GM23338 (cell line): ENCODE measurements at regions not wholly inside any gene's neighbourhood (a gene's known extent, or its start where the extent isn't known, plus 50 kb on each side); places are given as distances from the start of the nearest gene placed in this dataset.

Source experiments
- ATAC-seq: fragments of 200-7000 bp; cut with Tn5 transposase; 3 replicates; pipeline ENCODE4 v1.9.1; 2020
- DNase-seq: peaks from one replicate; pipeline ENCODE4 v3.0.0-alpha.2; 2015; ENCODE audit warnings: low spot score
- H2AFZ ChIP-seq: fragments of 200-600 bp; sonication (generic); 2 replicates; pipeline ENCODE4 v1.8.0; 2016; ENCODE audit warnings: antibody characterized with exemption, mild to moderate bottlenecking, moderate library complexity
- H3F3A ChIP-seq: fragments of 200-600 bp; sonication (generic); replicated peaks from 2 replicates; pipeline ENCODE4 v1.8.0; 2017; ENCODE audit warnings: antibody characterized with exemption, mixed run types, low read depth
- H3K27ac ChIP-seq: fragments of 200-600 bp; sonication (generic); 2 replicates; pipeline ENCODE4 v1.6.1; 2016; ENCODE audit warnings: low read depth
- H3K27me3 ChIP-seq: fragments of 200-600 bp; sonication (generic); 2 replicates; pipeline ENCODE4 v1.8.0; 2016; ENCODE audit warnings: mild to moderate bottlenecking, mixed run types, moderate library complexity; ENCODE audit not compliant: insufficient read depth
- H3K36me3 ChIP-seq: fragments of 200-600 bp; sonication (generic); 2 replicates; pipeline ENCODE4 v1.8.0; 2016; ENCODE audit warnings: mild to moderate bottlenecking; ENCODE audit not compliant: insufficient read depth
- H3K4me1 ChIP-seq: fragments of 200-600 bp; sonication (generic); 2 replicates; pipeline ENCODE4 v1.8.0; 2016; ENCODE audit warnings: mild to moderate bottlenecking, moderate library complexity; ENCODE audit not compliant: insufficient read depth
- H3K4me2 ChIP-seq: fragments of 200-600 bp; sonication (generic); 2 replicates; pipeline ENCODE4 v1.7.1; 2017; ENCODE audit warnings: mixed run types
- H3K4me3 ChIP-seq: fragments of 200-600 bp; sonication (generic); 2 replicates; pipeline ENCODE4 v1.6.1; 2016; ENCODE audit warnings: mixed run types
- H3K79me2 ChIP-seq: fragments of 200-600 bp; sonication (generic); replicated peaks from 2 replicates; pipeline ENCODE4 v1.8.0; 2017; ENCODE audit warnings: mild to moderate bottlenecking; ENCODE audit not compliant: insufficient read depth
- H3K9me2 ChIP-seq: fragments of 200-600 bp; sonication (generic); 2 replicates; pipeline ENCODE4 v1.8.0; 2017; ENCODE audit not compliant: insufficient read depth
- H4K20me1 ChIP-seq: fragments of 200-600 bp; sonication (generic); replicated peaks from 2 replicates; pipeline ENCODE4 v1.8.0; 2017; ENCODE audit warnings: mild to moderate bottlenecking; ENCODE audit not compliant: insufficient read depth
- H3K27ac Mint-ChIP-seq: 2 replicates; pipeline ENCODE4 v1.8.0; 2020; ENCODE audit warnings: inconsistent platforms, mild to moderate bottlenecking, moderate library complexity, mixed read lengths
- H3K27me3 Mint-ChIP-seq: 3 replicates; pipeline ENCODE4 v1.8.0; 2022; ENCODE audit warnings: low read depth, mild to moderate bottlenecking, moderate library complexity, mixed read lengths, inconsistent platforms; ENCODE audit not compliant: insufficient read depth, poor library complexity
- H3K36me3 Mint-ChIP-seq: 3 replicates; pipeline ENCODE4 v1.8.0; 2021; ENCODE audit warnings: low read depth, mild to moderate bottlenecking, inconsistent platforms, moderate library complexity, mixed read lengths
- H3K4me1 Mint-ChIP-seq: 3 replicates; pipeline ENCODE4 v1.8.0; 2020; ENCODE audit warnings: mild to moderate bottlenecking, inconsistent platforms, mixed read lengths
- H3K4me3 Mint-ChIP-seq: 3 replicates; pipeline ENCODE4 v1.8.0; 2021; ENCODE audit warnings: moderate library complexity, mild to moderate bottlenecking, inconsistent platforms, mixed read lengths
- H3K9me3 Mint-ChIP-seq: 3 replicates; pipeline ENCODE4 v1.8.0; 2020; ENCODE audit warnings: moderate library complexity, mild to moderate bottlenecking, inconsistent platforms, mixed read lengths
- CREB1 ChIP-seq: fragments of 250-450 bp; sonication (Bioruptor Pico); IDR thresholded peaks from 2 replicates; pipeline ENCODE4 v1.5.0; 2020; ENCODE audit warnings: low read depth, mild to moderate bottlenecking, moderate library complexity
- EZH2 ChIP-seq: fragments of 200-600 bp; sonication (generic); IDR thresholded peaks from one replicate; pipeline ENCODE4 v1.8.0; 2017; ENCODE audit warnings: antibody characterized with exemption, mild to moderate bottlenecking, low read depth; ENCODE audit not compliant: unreplicated experiment
- EZH2phosphoT487 ChIP-seq: fragments of 200-600 bp; sonication (generic); IDR thresholded peaks from one replicate; pipeline ENCODE4 v1.8.1; 2018; ENCODE audit warnings: antibody characterized with exemption; ENCODE audit not compliant: unreplicated experiment
- JUNB ChIP-seq: IDR thresholded peaks from one replicate; pipeline ENCODE4 v1.6.1; 2016; ENCODE audit warnings: antibody characterized with exemption; ENCODE audit not compliant: unreplicated experiment
- NANOG ChIP-seq: IDR thresholded peaks from 2 replicates; pipeline ENCODE4 v1.6.1; 2016; ENCODE audit warnings: antibody characterized with exemption, borderline replicate concordance
- POLR2AphosphoS5 ChIP-seq: IDR thresholded peaks from 2 replicates; pipeline ENCODE4 v1.6.1; 2016; ENCODE audit warnings: antibody characterized with exemption, low read depth
- STAT1 ChIP-seq: IDR thresholded peaks from one replicate; pipeline ENCODE4 v1.6.1; 2016; ENCODE audit warnings: antibody characterized with exemption; ENCODE audit not compliant: unreplicated experiment
- ZNF114 ChIP-seq: fragments of 250-450 bp; sonication (Bioruptor Pico); IDR thresholded peaks from 2 replicates; pipeline ENCODE4 v1.5.0; 2020; ENCODE audit warnings: mild to moderate bottlenecking, moderate library complexity
- ZNF331 ChIP-seq: fragments of 250-450 bp; sonication (Bioruptor Pico); IDR thresholded peaks from 2 replicates; pipeline ENCODE4 v1.5.0; 2020; ENCODE audit warnings: low read depth, mild to moderate bottlenecking, moderate library complexity
- TF ChIP-seq, protein P1 (sequence below): IDR thresholded peaks from 2 replicates; pipeline ENCODE4 v1.6.1; 2016; ENCODE audit warnings: antibody characterized with exemption
- TF ChIP-seq, protein P2 (sequence below), 2 experiments: fragments of 200-600 bp in 1 of 2; sonication (generic) in 1 of 2; conservative IDR thresholded peaks; 2 replicates each; pipeline versions ENCODE4 v1.5.1 to v1.6.1; 2016 to 2017; ENCODE audit warnings: antibody characterized with exemption in 2 of 2, low read depth in 2 of 2, mild to moderate bottlenecking in 2 of 2, moderate library complexity in 1 of 2
- TF ChIP-seq, protein P3 (sequence below): IDR thresholded peaks from one replicate; pipeline ENCODE4 v1.6.1; 2018; ENCODE audit warnings: antibody characterized with exemption; ENCODE audit not compliant: unreplicated experiment

DNA sequence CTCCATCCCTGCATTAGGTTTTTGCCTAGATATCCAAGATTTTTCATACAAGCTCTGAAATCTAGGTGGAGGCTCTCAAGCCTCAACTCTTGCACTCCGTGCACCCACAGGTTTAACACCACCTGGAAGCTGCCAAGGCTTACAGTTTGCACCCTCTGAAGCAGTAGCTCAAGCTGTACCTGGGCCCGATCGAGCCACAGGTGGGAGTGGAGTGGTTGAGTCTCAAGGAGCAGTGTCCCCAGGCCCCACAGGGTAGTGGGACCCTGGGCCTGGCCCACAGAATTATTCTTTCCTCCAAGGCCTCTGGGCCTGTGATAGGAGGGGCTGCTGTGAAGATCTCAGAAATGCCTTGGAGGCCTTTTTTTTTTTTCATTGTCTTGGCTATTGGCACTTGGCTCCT, 973.5 kb upstream of the MAP3K7 start (continued):
- TF ChIP-seq, protein P1, sequence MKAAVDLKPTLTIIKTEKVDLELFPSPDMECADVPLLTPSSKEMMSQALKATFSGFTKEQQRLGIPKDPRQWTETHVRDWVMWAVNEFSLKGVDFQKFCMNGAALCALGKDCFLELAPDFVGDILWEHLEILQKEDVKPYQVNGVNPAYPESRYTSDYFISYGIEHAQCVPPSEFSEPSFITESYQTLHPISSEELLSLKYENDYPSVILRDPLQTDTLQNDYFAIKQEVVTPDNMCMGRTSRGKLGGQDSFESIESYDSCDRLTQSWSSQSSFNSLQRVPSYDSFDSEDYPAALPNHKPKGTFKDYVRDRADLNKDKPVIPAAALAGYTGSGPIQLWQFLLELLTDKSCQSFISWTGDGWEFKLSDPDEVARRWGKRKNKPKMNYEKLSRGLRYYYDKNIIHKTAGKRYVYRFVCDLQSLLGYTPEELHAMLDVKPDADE, result no peak
- TF ChIP-seq ZNF331, result no peak
- no peak for TF ChIP-seq POLR2AphosphoS5

DNA sequence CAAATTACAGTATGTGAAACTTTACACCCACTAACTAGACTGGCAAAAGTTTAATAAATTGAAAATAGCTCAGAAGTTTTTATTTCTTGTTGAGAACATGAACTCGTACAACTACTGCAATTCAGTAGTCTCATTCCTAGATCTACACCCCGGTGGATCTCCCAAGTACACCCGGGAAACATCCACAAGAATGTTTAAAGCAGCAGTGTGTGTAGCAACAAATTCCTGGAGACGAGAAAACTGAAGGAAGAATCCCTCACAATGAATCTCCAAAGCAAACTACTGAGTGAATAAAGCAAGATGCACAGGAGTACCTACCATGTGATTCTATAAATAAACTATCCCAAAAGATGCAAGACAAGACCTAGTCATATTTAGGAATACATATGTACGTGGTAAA, 954.0 kb upstream of the MAP3K7 start:
- Histone ChIP-seq H3F3A (no peaks in the 10 kb centered on the region), H4K20me1 (no peaks in the 10 kb centered on the region), H3K4me2 (no peak overlapping the region), H3K9me2 (no peaks in the 10 kb centered on the region), H3K27me3 (no peaks in the 10 kb centered on the region), H3K27ac (no peak overlapping the region), H2AFZ (no peak overlapping the region), H3K4me3 (no peak overlapping the region), H3K36me3 (no peaks in the 10 kb centered on the region), H3K4me1 (no peaks in the 10 kb centered on the region), H3K79me2 (no peaks in the 10 kb centered on the region)
- no peak overlapping the region for H3K4me3 Mint-ChIP-seq
- no peak overlapping the region for H3K27ac Mint-ChIP-seq
- no peak for ATAC-seq
- H3K27me3 Mint-ChIP-seq, result no peaks in the 10 kb centered on the region
- peaks cover 4% of the 10 kb centered on the region; the same call in 1 of the 3 replicates for H3K36me3 Mint-ChIP-seq
- DNase-seq, result no peak
- peaks cover 6% of the 10 kb centered on the region for H3K9me3 Mint-ChIP-seq
- H3K4me1 Mint-ChIP-seq, result no peaks in the 10 kb centered on the region
- TF ChIP-seq EZH2phosphoT487 (no peak), JUNB (no peak), EZH2 (no peak), POLR2AphosphoS5 (no peak), STAT1 (no peak)

DNA sequence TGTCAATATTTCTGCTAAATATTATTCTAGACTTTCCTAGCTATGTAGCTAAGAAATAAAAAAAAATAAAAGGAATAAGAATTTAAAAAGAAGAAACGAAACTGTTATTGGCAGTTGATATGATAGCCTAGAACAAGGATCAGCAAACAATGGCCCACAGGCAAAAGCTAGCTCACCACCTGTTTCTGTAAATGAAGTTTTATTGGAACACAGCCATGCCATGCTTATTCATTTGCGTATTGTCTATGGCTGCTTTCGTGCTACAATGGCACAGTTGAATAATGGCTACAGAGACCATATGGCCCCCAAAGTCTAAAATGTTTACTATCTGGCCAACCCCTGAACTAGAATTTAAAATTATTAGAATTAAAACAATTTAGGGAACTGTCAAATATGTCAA, 952.6 kb upstream of the MAP3K7 start:
- H3K4me1 ChIP-seq, result no peaks in the 10 kb centered on the region
- H3F3A ChIP-seq, result no peaks in the 10 kb centered on the region
- no peak for DNase-seq
- H3K36me3 ChIP-seq, result no peaks in the 10 kb centered on the region
- no peak overlapping the region for H2AFZ ChIP-seq
- H4K20me1 ChIP-seq, result no peaks in the 10 kb centered on the region
- ATAC-seq, result no peak
- Mint-ChIP-seq H3K4me1 (no peaks in the 10 kb centered on the region), H3K27me3 (no peaks in the 10 kb centered on the region), H3K36me3 (peaks cover 4% of the 10 kb centered on the region; the same call in 1 of the 3 replicates), H3K4me3 (no peak overlapping the region), H3K27ac (no peak overlapping the region), H3K9me3 (peaks cover 6% of the 10 kb centered on the region)
- H3K79me2 ChIP-seq, result no peaks in the 10 kb centered on the region
- H3K9me2 ChIP-seq, result no peaks in the 10 kb centered on the region
- no peaks in the 10 kb centered on the region for H3K27me3 ChIP-seq
- H3K27ac ChIP-seq, result no peak overlapping the region
- no peak overlapping the region for H3K4me2 ChIP-seq
- H3K4me3 ChIP-seq, result no peak overlapping the region
- TF ChIP-seq STAT1 (no peak), CREB1 (CRISPR knock-in tag) (no peak), JUNB (no peak), ZNF114 (no peak), NANOG (no peak), EZH2phosphoT487 (no peak), POLR2AphosphoS5 (no peak), ZNF331 (no peak)
- TF ChIP-seq, protein P1, result no peak
- TF ChIP-seq, protein P2, sequence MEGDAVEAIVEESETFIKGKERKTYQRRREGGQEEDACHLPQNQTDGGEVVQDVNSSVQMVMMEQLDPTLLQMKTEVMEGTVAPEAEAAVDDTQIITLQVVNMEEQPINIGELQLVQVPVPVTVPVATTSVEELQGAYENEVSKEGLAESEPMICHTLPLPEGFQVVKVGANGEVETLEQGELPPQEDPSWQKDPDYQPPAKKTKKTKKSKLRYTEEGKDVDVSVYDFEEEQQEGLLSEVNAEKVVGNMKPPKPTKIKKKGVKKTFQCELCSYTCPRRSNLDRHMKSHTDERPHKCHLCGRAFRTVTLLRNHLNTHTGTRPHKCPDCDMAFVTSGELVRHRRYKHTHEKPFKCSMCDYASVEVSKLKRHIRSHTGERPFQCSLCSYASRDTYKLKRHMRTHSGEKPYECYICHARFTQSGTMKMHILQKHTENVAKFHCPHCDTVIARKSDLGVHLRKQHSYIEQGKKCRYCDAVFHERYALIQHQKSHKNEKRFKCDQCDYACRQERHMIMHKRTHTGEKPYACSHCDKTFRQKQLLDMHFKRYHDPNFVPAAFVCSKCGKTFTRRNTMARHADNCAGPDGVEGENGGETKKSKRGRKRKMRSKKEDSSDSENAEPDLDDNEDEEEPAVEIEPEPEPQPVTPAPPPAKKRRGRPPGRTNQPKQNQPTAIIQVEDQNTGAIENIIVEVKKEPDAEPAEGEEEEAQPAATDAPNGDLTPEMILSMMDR (conservative IDR thresholded peaks at IDR 0.05; ENCODE audit: low read depth in 2 of 2), result no peak
- TF ChIP-seq, protein P3, sequence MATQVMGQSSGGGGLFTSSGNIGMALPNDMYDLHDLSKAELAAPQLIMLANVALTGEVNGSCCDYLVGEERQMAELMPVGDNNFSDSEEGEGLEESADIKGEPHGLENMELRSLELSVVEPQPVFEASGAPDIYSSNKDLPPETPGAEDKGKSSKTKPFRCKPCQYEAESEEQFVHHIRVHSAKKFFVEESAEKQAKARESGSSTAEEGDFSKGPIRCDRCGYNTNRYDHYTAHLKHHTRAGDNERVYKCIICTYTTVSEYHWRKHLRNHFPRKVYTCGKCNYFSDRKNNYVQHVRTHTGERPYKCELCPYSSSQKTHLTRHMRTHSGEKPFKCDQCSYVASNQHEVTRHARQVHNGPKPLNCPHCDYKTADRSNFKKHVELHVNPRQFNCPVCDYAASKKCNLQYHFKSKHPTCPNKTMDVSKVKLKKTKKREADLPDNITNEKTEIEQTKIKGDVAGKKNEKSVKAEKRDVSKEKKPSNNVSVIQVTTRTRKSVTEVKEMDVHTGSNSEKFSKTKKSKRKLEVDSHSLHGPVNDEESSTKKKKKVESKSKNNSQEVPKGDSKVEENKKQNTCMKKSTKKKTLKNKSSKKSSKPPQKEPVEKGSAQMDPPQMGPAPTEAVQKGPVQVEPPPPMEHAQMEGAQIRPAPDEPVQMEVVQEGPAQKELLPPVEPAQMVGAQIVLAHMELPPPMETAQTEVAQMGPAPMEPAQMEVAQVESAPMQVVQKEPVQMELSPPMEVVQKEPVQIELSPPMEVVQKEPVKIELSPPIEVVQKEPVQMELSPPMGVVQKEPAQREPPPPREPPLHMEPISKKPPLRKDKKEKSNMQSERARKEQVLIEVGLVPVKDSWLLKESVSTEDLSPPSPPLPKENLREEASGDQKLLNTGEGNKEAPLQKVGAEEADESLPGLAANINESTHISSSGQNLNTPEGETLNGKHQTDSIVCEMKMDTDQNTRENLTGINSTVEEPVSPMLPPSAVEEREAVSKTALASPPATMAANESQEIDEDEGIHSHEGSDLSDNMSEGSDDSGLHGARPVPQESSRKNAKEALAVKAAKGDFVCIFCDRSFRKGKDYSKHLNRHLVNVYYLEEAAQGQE, result no peak
